DOHH2 (cell line): ENCODE measurements at regions not wholly inside any gene's neighbourhood (a gene's known extent, or its start where the extent isn't known, plus 50 kb on each side); places are given as distances from the start of the nearest gene placed in this dataset.

Source experiments
- EZH2phosphoT487 ChIP-seq: fragments of 200-600 bp; sonication (generic); IDR thresholded peaks from 2 replicates; pipeline ENCODE4 v1.6.1; 2017; ENCODE audit warnings: borderline replicate concordance, mild to moderate bottlenecking, antibody characterized with exemption, low read length, moderate library complexity, mixed read lengths
- TF ChIP-seq, protein P1 (sequence below): fragments of 200-600 bp; sonication (generic); IDR thresholded peaks from one replicate; pipeline ENCODE4 v1.5.1; 2014; ENCODE audit warnings: antibody characterized with exemption, mild to moderate bottlenecking, low read depth, low read length; ENCODE audit not compliant: poor library complexity, severe bottlenecking

GRCh38 chr2:104163611-104164130 is 690.2 kb upstream of the POU3F3 start:
- TF ChIP-seq, protein P1, sequence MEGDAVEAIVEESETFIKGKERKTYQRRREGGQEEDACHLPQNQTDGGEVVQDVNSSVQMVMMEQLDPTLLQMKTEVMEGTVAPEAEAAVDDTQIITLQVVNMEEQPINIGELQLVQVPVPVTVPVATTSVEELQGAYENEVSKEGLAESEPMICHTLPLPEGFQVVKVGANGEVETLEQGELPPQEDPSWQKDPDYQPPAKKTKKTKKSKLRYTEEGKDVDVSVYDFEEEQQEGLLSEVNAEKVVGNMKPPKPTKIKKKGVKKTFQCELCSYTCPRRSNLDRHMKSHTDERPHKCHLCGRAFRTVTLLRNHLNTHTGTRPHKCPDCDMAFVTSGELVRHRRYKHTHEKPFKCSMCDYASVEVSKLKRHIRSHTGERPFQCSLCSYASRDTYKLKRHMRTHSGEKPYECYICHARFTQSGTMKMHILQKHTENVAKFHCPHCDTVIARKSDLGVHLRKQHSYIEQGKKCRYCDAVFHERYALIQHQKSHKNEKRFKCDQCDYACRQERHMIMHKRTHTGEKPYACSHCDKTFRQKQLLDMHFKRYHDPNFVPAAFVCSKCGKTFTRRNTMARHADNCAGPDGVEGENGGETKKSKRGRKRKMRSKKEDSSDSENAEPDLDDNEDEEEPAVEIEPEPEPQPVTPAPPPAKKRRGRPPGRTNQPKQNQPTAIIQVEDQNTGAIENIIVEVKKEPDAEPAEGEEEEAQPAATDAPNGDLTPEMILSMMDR = no peak
- no peak for TF ChIP-seq EZH2phosphoT487
